ENCODE measurements at regions not wholly inside any gene's neighbourhood (a gene's known extent, or its start where the extent isn't known, plus 50 kb on each side); places are given as distances from the start of the nearest gene placed in this dataset.
"Not testable (repeated sequence)": the region's sequence is repeated elsewhere in the genome, so short reads cannot be mapped to it uniquely, and the experiment has no call there.

DNA sequence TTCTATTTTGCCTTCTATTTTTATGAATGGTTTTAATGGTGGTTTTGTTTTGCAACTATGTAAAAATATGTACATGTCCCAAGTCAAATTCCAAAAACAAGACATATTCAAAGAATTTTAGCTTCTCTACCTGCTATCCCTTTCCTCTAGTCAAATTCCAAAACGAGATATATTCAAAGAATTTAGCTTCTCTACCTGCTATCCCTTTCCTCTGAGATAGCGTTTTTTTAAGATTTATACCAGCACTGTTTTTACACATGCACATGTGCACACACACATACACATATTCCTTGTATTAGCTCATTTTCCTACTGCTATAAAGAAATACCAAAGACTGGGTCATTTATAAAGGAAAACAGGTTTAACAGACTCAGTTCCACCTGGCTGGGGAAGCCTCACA, 199.1 kb upstream of the ARL4C start:
- H3K27ac ChIP-seq (ENCODE audit: low read depth, low read length), result no peak overlapping the region
- no peaks in the 10 kb centered on the region for H3K79me2 ChIP-seq (ENCODE audit: control insufficient read depth, insufficient read depth, low read length)
- WGBS (ENCODE audit: extremely low coverage, insufficient coverage, low lambda C conversion rate), result no CpG with 5 or more reads among the region's 2 CpGs
- H3K56ac ChIP-seq (ENCODE audit: low read length), result no peak overlapping the region
- DNase-seq, result no peak
- H2AK5ac ChIP-seq (ENCODE audit: low read length), result no peak overlapping the region
- no peaks in the 10 kb centered on the region for H3K4me1 ChIP-seq (ENCODE audit: control insufficient read depth, low read depth, low read length)
- H3K9ac ChIP-seq (ENCODE audit: low read length), result no peak overlapping the region
- H4K8ac ChIP-seq (ENCODE audit: low read depth, low read length), result no peak overlapping the region
- H2BK120ac ChIP-seq (ENCODE audit: low read depth, low read length), result no peak overlapping the region
- no peak overlapping the region for H3K4ac ChIP-seq (ENCODE audit: low read depth, low read length)
- no peak overlapping the region for H3K18ac ChIP-seq (ENCODE audit: low read length)
- no peak overlapping the region for H4K5ac ChIP-seq (ENCODE audit: low read length)
- no peak overlapping the region for H3K23ac ChIP-seq (ENCODE audit: low read length)
- no peaks in the 10 kb centered on the region for H3K36me3 ChIP-seq (ENCODE audit: control insufficient read depth, insufficient read depth, low read length)
- H2BK15ac ChIP-seq (replicated peaks; ENCODE audit: low read depth), result no peak overlapping the region
- H3K4me3 ChIP-seq (ENCODE audit: low read length), result no peak overlapping the region
- H3K27me3 ChIP-seq (ENCODE audit: insufficient read depth, low read length, poor library complexity), result no peaks in the 10 kb centered on the region
- H3K79me1 ChIP-seq (ENCODE audit: low read length), result no peaks in the 10 kb centered on the region
- H2BK5ac ChIP-seq (ENCODE audit: low read length), result no peak overlapping the region
- H3K4me2 ChIP-seq (ENCODE audit: low read length), result no peak overlapping the region

GRCh38 chr2:234694244-234695013, 197.5 kb upstream of the ARL4C start:
- no peaks in the 10 kb centered on the region for H3K27me3 ChIP-seq (ENCODE audit: insufficient read depth, low read length, poor library complexity)
- no peak overlapping the region for H2BK15ac ChIP-seq (replicated peaks; ENCODE audit: low read depth)
- no peak overlapping the region for H3K9ac ChIP-seq (ENCODE audit: low read length)
- peak; percentile 52 for DNase-seq
- no peak overlapping the region for H3K23ac ChIP-seq (ENCODE audit: low read length)
- WGBS (ENCODE audit: extremely low coverage, insufficient coverage, low lambda C conversion rate), result no CpG with 5 or more reads among the region's 4 CpGs
- no peak overlapping the region for H4K5ac ChIP-seq (ENCODE audit: low read length)
- peak overlapping the region; percentile 17 for H3K56ac ChIP-seq (ENCODE audit: low read length)
- peak overlapping the region; percentile 46 for H2BK5ac ChIP-seq (ENCODE audit: low read length)
- peak overlapping the region; percentile 46 for H2BK120ac ChIP-seq (ENCODE audit: low read depth, low read length)
- no peaks in the 10 kb centered on the region for H3K79me2 ChIP-seq (ENCODE audit: control insufficient read depth, insufficient read depth, low read length)
- peak overlapping the region; percentile 31 for H3K27ac ChIP-seq (ENCODE audit: low read depth, low read length)
- H3K4me3 ChIP-seq (ENCODE audit: low read length), result no peak overlapping the region
- H3K79me1 ChIP-seq (ENCODE audit: low read length), result no peaks in the 10 kb centered on the region
- no peaks in the 10 kb centered on the region for H3K4me1 ChIP-seq (ENCODE audit: control insufficient read depth, low read depth, low read length)
- H2AK5ac ChIP-seq (ENCODE audit: low read length), result peak overlapping the region; percentile 0
- H3K18ac ChIP-seq (ENCODE audit: low read length), result peak overlapping the region; percentile 29
- H3K36me3 ChIP-seq (ENCODE audit: control insufficient read depth, insufficient read depth, low read length), result no peaks in the 10 kb centered on the region
- H3K4ac ChIP-seq (ENCODE audit: low read depth, low read length), result peak overlapping the region; percentile 70
- no peak overlapping the region for H3K4me2 ChIP-seq (ENCODE audit: low read length)
- no peak overlapping the region for H4K8ac ChIP-seq (ENCODE audit: low read depth, low read length)

DNA sequence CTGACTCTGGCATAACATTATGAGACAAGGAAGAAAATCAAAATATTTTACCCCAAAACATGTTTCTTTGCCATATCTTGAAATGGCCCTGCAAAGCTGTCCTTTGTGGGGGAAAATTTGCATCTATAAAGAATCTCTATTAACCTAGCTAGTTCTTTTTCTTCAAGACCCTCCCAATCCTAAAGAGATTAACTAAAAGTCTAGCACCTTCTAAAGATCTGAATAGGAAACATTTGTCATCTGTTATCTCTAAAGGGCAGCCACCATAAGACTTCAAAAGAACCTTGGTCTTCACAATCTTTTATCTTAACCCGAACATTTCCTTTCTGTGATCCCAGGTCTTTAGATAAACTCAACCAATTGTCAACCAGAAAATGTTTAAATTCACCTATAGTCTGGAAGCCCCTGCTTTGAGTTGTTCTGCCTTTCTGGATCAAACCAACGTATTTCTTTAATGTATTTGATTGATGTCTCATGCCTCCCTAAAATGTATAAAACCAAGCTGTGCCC, 196.9 kb upstream of the ARL4C start:
- H3K4me3 ChIP-seq (ENCODE audit: low read length); H3K4ac ChIP-seq (ENCODE audit: low read depth, low read length); H3K4me2 ChIP-seq (ENCODE audit: low read length); H4K8ac ChIP-seq (ENCODE audit: low read depth, low read length); H3K36me3 ChIP-seq (ENCODE audit: control insufficient read depth, insufficient read depth, low read length); H3K9ac ChIP-seq (ENCODE audit: low read length); H3K18ac ChIP-seq (ENCODE audit: low read length); H3K79me2 ChIP-seq (ENCODE audit: control insufficient read depth, insufficient read depth, low read length); H3K79me1 ChIP-seq (ENCODE audit: low read length); H2BK15ac ChIP-seq (replicated peaks; ENCODE audit: low read depth); H3K4me1 ChIP-seq (ENCODE audit: control insufficient read depth, low read depth, low read length); H3K56ac ChIP-seq (ENCODE audit: low read length); H3K23ac ChIP-seq (ENCODE audit: low read length); H2AK5ac ChIP-seq (ENCODE audit: low read length); H4K5ac ChIP-seq (ENCODE audit: low read length); H3K27me3 ChIP-seq (ENCODE audit: insufficient read depth, low read length, poor library complexity): not testable (repeated sequence)
- no CpG with 5 or more reads among the region's 2 CpGs for WGBS (ENCODE audit: extremely low coverage, insufficient coverage, low lambda C conversion rate)
- peak overlapping the region; percentile 46 for H2BK120ac ChIP-seq (ENCODE audit: low read depth, low read length)
- peak overlapping the region; percentile 31 for H3K27ac ChIP-seq (ENCODE audit: low read depth, low read length)
- DNase-seq, result peak; percentile 93
- H2BK5ac ChIP-seq (ENCODE audit: low read length), result peak overlapping the region; percentile 46

GRCh38 chr2:234693191-234693590, 196.3 kb upstream of the ARL4C start:
- not testable (repeated sequence) for H2BK15ac ChIP-seq (replicated peaks; ENCODE audit: low read depth); H3K27ac ChIP-seq (ENCODE audit: low read depth, low read length); H3K4me3 ChIP-seq (ENCODE audit: low read length); H4K5ac ChIP-seq (ENCODE audit: low read length); H3K4me1 ChIP-seq (ENCODE audit: control insufficient read depth, low read depth, low read length); H3K4ac ChIP-seq (ENCODE audit: low read depth, low read length); H3K27me3 ChIP-seq (ENCODE audit: insufficient read depth, low read length, poor library complexity); H3K36me3 ChIP-seq (ENCODE audit: control insufficient read depth, insufficient read depth, low read length); H3K18ac ChIP-seq (ENCODE audit: low read length); H3K23ac ChIP-seq (ENCODE audit: low read length); H3K56ac ChIP-seq (ENCODE audit: low read length); H3K79me1 ChIP-seq (ENCODE audit: low read length); H3K9ac ChIP-seq (ENCODE audit: low read length); H4K8ac ChIP-seq (ENCODE audit: low read depth, low read length); H3K79me2 ChIP-seq (ENCODE audit: control insufficient read depth, insufficient read depth, low read length); H3K4me2 ChIP-seq (ENCODE audit: low read length); H2AK5ac ChIP-seq (ENCODE audit: low read length); H2BK120ac ChIP-seq (ENCODE audit: low read depth, low read length)
- WGBS (ENCODE audit: extremely low coverage, insufficient coverage, low lambda C conversion rate), result no CpG with 5 or more reads among the region's 6 CpGs
- peak overlapping the region; percentile 36 for H2BK5ac ChIP-seq (ENCODE audit: low read length)
- peak; percentile 83 for DNase-seq

GRCh38 chr2:234691968-234692955, 195.4 kb upstream of the ARL4C start:
- Histone ChIP-seq H3K4me1 (ENCODE audit: control insufficient read depth, low read depth, low read length) (no peaks in the 10 kb centered on the region), H3K23ac (ENCODE audit: low read length) (no peak overlapping the region), H3K4me3 (ENCODE audit: low read length) (no peak overlapping the region), H4K5ac (ENCODE audit: low read length) (no peak overlapping the region), H3K27ac (ENCODE audit: low read depth, low read length) (peak overlapping the region; percentile 24), H4K8ac (ENCODE audit: low read depth, low read length) (no peak overlapping the region), H2BK5ac (ENCODE audit: low read length) (peak overlapping the region; percentile 56), H3K27me3 (ENCODE audit: insufficient read depth, low read length, poor library complexity) (no peaks in the 10 kb centered on the region), H3K79me2 (ENCODE audit: control insufficient read depth, insufficient read depth, low read length) (no peaks in the 10 kb centered on the region), H3K56ac (ENCODE audit: low read length) (peak overlapping the region; percentile 56), H2BK120ac (ENCODE audit: low read depth, low read length) (peak overlapping the region; percentile 92), H3K4me2 (ENCODE audit: low read length) (no peak overlapping the region), H3K9ac (ENCODE audit: low read length) (no peak overlapping the region), H3K36me3 (ENCODE audit: control insufficient read depth, insufficient read depth, low read length) (no peaks in the 10 kb centered on the region), H3K18ac (ENCODE audit: low read length) (peak overlapping the region; percentile 29), H3K4ac (ENCODE audit: low read depth, low read length) (peak overlapping the region; percentile 77), H2BK15ac (replicated peaks; ENCODE audit: low read depth) (no peak overlapping the region), H2AK5ac (ENCODE audit: low read length) (no peak overlapping the region), H3K79me1 (ENCODE audit: low read length) (no peaks in the 10 kb centered on the region)
- no peak for DNase-seq
- WGBS (ENCODE audit: extremely low coverage, insufficient coverage, low lambda C conversion rate), result no CpG with 5 or more reads among the region's 6 CpGs

All from mesendoderm (in vitro differentiated cells).